H9 (cell line): ENCODE measurements at regions not wholly inside any gene's neighbourhood (a gene's known extent, or its start where the extent isn't known, plus 50 kb on each side); places are given as distances from the start of the nearest gene placed in this dataset.

ENCODE experiments used
- DNase-seq: peaks from one replicate; pipeline ENCODE4 v3.0.0-alpha.2; 2017
- H2AFZ ChIP-seq: one replicate; pipeline ENCODE4 v1.6.1; 2013; ENCODE audit warnings: mild to moderate bottlenecking, low read length, control low read depth, moderate library complexity
- H2AK5ac ChIP-seq: 2 replicates; pipeline ENCODE4 v1.6.1; 2013; ENCODE audit warnings: low read length, control low read depth, mixed read lengths; ENCODE audit not compliant: insufficient read length
- H2BK120ac ChIP-seq: one replicate; pipeline ENCODE4 v1.6.1; 2013; ENCODE audit warnings: low read depth, mild to moderate bottlenecking, low read length, control low read depth, inconsistent platforms; ENCODE audit not compliant: poor library complexity, severe bottlenecking
- H2BK12ac ChIP-seq: 2 replicates; pipeline ENCODE4 v1.6.1; 2013; ENCODE audit warnings: low read length, control low read depth, mixed read lengths, low read depth; ENCODE audit not compliant: insufficient read length
- H2BK15ac ChIP-seq: 2 replicates; pipeline ENCODE4 v1.6.1; 2013; ENCODE audit warnings: low read depth, low read length, control low read depth
- H2BK20ac ChIP-seq: one replicate; pipeline ENCODE4 v1.6.1; 2013; ENCODE audit warnings: low read depth, mild to moderate bottlenecking, low read length, control low read depth, inconsistent platforms; ENCODE audit not compliant: poor library complexity, severe bottlenecking
- H2BK5ac ChIP-seq: 2 replicates; pipeline ENCODE4 v1.6.1; 2013; ENCODE audit warnings: low read length, control low read depth, mixed read lengths; ENCODE audit not compliant: insufficient read length
- H3K14ac ChIP-seq: 2 replicates; pipeline ENCODE4 v1.6.1; 2013; ENCODE audit warnings: low read length, control low read depth; ENCODE audit not compliant: insufficient read depth
- H3K18ac ChIP-seq: 2 replicates; pipeline ENCODE4 v1.6.1; 2013; ENCODE audit warnings: low read depth, mild to moderate bottlenecking, mixed read lengths, low read length, control low read depth; ENCODE audit not compliant: insufficient read length
- H3K23ac ChIP-seq: 2 replicates; pipeline ENCODE4 v1.6.1; 2013; ENCODE audit warnings: low read length, control low read depth, mixed read lengths, low read depth; ENCODE audit not compliant: insufficient read length
- H3K23me2 ChIP-seq: 2 replicates; pipeline ENCODE4 v1.6.1; 2013; ENCODE audit warnings: low read depth, mild to moderate bottlenecking, mixed read lengths, low read length, control low read depth; ENCODE audit not compliant: insufficient read length, poor library complexity, severe bottlenecking
- H3K27ac ChIP-seq: 2 replicates; pipeline ENCODE4 v1.5.1; 2013; ENCODE audit warnings: low read length, control low read depth, mixed read lengths, low read depth; ENCODE audit not compliant: insufficient read length
- H3K27me3 ChIP-seq: 2 replicates; pipeline ENCODE4 v1.6.1; 2013; ENCODE audit warnings: low read length, control low read depth, inconsistent platforms; ENCODE audit not compliant: insufficient read depth
- H3K4ac ChIP-seq: 2 replicates; pipeline ENCODE4 v1.6.1; 2013; ENCODE audit warnings: low read depth, mild to moderate bottlenecking, control low read depth, inconsistent platforms, low read length, moderate library complexity
- H3K4me1 ChIP-seq: 2 replicates; pipeline ENCODE4 v1.6.1; 2013; ENCODE audit warnings: low read length, control low read depth, inconsistent platforms; ENCODE audit not compliant: insufficient read depth
- H3K4me2 ChIP-seq: 2 replicates; pipeline ENCODE4 v1.6.1; 2013; ENCODE audit warnings: low read length, control low read depth, mixed read lengths; ENCODE audit not compliant: insufficient read length, insufficient read depth
- H3K56ac ChIP-seq: 2 replicates; pipeline ENCODE4 v1.6.1; 2013; ENCODE audit warnings: low read depth, mild to moderate bottlenecking, mixed read lengths, low read length, control low read depth; ENCODE audit not compliant: insufficient read length
- H3K79me1 ChIP-seq: 2 replicates; pipeline ENCODE4 v1.6.1; 2013; ENCODE audit warnings: low read depth, mild to moderate bottlenecking, moderate library complexity, low read length, control low read depth, inconsistent platforms; ENCODE audit not compliant: insufficient read depth, poor library complexity, severe bottlenecking
- H3K79me2 ChIP-seq: 2 replicates; pipeline ENCODE4 v1.6.1; 2013; ENCODE audit warnings: low read length, control low read depth, inconsistent platforms; ENCODE audit not compliant: insufficient read depth
- H3K9ac ChIP-seq: 2 replicates; pipeline ENCODE4 v1.6.1; 2013; ENCODE audit warnings: low read length, control low read depth, mixed read lengths; ENCODE audit not compliant: insufficient read length; ENCODE audit errors: extremely low read depth
- H3K9me3 ChIP-seq: one replicate; pipeline ENCODE4 v1.6.1; 2013; ENCODE audit warnings: low read depth, low read length, inconsistent platforms; ENCODE audit not compliant: control insufficient read depth
- H3T11ph ChIP-seq: one replicate; pipeline ENCODE4 v1.6.1; 2013; ENCODE audit warnings: mild to moderate bottlenecking, low read length, control low read depth, inconsistent platforms
- H4K20me1 ChIP-seq: one replicate; pipeline ENCODE4 v1.6.1; 2013; ENCODE audit not compliant: control insufficient read depth, insufficient read length, insufficient read depth
- H4K5ac ChIP-seq: 2 replicates; pipeline ENCODE4 v1.6.1; 2013; ENCODE audit warnings: low read depth, mild to moderate bottlenecking, mixed read lengths, low read length, control low read depth; ENCODE audit not compliant: insufficient read length
- H4K8ac ChIP-seq: replicated peaks from 2 replicates; pipeline ENCODE4 v1.6.1; 2013; ENCODE audit warnings: low read length, control low read depth, mixed read lengths, low read depth; ENCODE audit not compliant: insufficient read length
- H4K91ac ChIP-seq: 2 replicates; pipeline ENCODE4 v1.6.1; 2013; ENCODE audit warnings: low read depth, mild to moderate bottlenecking, moderate library complexity, mixed read lengths, low read length, control low read depth; ENCODE audit not compliant: insufficient read length
- H3K27ac Mint-ChIP-seq, 3 experiments: 2 replicates in 2 of 3; 3 replicates in 1 of 3; pipeline ENCODE4 v1.8.0; 2020 to 2021; ENCODE audit warnings: mixed read lengths in 3 of 3, mild to moderate bottlenecking in 1 of 3, moderate library complexity in 1 of 3
- H3K27me3 Mint-ChIP-seq: 2 replicates; pipeline ENCODE4 v1.8.0; 2021; ENCODE audit warnings: low read depth, mild to moderate bottlenecking, moderate library complexity, mixed read lengths
- H3K36me3 Mint-ChIP-seq, 3 experiments: 2 replicates in 2 of 3; 3 replicates in 1 of 3; pipeline ENCODE4 v1.8.0; 2020 to 2021; ENCODE audit warnings: low read depth in 3 of 3, mixed read lengths in 3 of 3; ENCODE audit not compliant: insufficient read depth in 1 of 3
- H3K4me1 Mint-ChIP-seq, 2 experiments: 2 replicates each; pipeline ENCODE4 v1.8.0; 2020; ENCODE audit warnings: mixed read lengths in 2 of 2
- H3K4me3 Mint-ChIP-seq, 2 experiments: 2 replicates in 1 of 2; 3 replicates in 1 of 2; pipeline ENCODE4 v1.8.0; 2020 to 2021; ENCODE audit warnings: mild to moderate bottlenecking in 2 of 2, mixed read lengths in 2 of 2, moderate library complexity in 1 of 2
- H3K9me3 Mint-ChIP-seq, 2 experiments: 2 replicates in 1 of 2; 3 replicates in 1 of 2; pipeline ENCODE4 v1.8.0; 2020; ENCODE audit warnings: mild to moderate bottlenecking in 2 of 2, mixed read lengths in 2 of 2, moderate library complexity in 1 of 2
- WGBS: extraction: QIAGEN DNeasy Blood & Tissue Kit; methylation state at CpG from one replicate; pipeline ENCODE4 v1.1.7; 2013; ENCODE audit warnings: missing lambda C conversion rate, low lambda C conversion rate, mixed read lengths; ENCODE audit not compliant: insufficient read length; ENCODE audit errors: extremely low coverage; 5-methylcytosine and 5-hydroxymethylcytosine counted together
- TF ChIP-seq, protein P1 (sequence below): fragments of 200-600 bp; sonication (generic); conservative IDR thresholded peaks from 3 replicates; pipeline ENCODE4 v1.8.0; 2021; ENCODE audit warnings: antibody characterized with exemption, mild to moderate bottlenecking

DNA sequence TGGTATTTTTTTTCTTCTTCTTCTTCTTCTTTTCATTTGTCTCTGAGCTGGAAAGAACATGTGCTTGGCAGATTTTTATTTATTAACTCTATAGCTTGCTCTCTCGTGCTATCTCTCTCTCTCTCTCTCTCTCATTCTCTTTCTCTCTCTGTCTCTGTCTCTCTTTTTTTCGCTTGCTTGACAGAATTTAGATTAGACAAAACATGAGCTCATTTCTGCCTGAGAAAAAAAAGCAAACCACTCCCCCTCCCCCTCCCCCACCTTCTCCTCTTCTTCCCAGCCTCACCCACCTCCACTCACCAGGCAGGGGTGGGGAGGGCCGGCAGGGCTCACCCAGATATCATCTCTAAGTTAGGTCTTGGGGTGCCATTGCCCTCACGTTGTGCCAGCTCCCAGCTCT, 81.5 kb downstream of the PJA1 start:
- H2BK12ac ChIP-seq, result no peak overlapping the region
- H3K27me3 Mint-ChIP-seq, result peaks cover 27% of the 10 kb centered on the region
- H3K23me2 ChIP-seq, result no peaks in the 10 kb centered on the region
- no peak overlapping the region for H2BK15ac ChIP-seq
- no peak overlapping the region for H4K91ac ChIP-seq
- no peak overlapping the region for H2AFZ ChIP-seq
- H3K23ac ChIP-seq, result no peak overlapping the region
- H3K4me1 Mint-ChIP-seq, result peaks cover 0 to 31% of the 10 kb centered on the region in 2 experiments; a peak in 2 of 4 replicates
- TF ChIP-seq, protein P1, sequence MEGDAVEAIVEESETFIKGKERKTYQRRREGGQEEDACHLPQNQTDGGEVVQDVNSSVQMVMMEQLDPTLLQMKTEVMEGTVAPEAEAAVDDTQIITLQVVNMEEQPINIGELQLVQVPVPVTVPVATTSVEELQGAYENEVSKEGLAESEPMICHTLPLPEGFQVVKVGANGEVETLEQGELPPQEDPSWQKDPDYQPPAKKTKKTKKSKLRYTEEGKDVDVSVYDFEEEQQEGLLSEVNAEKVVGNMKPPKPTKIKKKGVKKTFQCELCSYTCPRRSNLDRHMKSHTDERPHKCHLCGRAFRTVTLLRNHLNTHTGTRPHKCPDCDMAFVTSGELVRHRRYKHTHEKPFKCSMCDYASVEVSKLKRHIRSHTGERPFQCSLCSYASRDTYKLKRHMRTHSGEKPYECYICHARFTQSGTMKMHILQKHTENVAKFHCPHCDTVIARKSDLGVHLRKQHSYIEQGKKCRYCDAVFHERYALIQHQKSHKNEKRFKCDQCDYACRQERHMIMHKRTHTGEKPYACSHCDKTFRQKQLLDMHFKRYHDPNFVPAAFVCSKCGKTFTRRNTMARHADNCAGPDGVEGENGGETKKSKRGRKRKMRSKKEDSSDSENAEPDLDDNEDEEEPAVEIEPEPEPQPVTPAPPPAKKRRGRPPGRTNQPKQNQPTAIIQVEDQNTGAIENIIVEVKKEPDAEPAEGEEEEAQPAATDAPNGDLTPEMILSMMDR, result no peak
- no peak overlapping the region for H3K18ac ChIP-seq
- no peaks in the 10 kb centered on the region for H3K9me3 ChIP-seq
- DNase-seq, result no peak
- no peak overlapping the region for H3T11ph ChIP-seq
- H2BK20ac ChIP-seq, result no peak overlapping the region
- H3K36me3 Mint-ChIP-seq, result peaks cover 0 to 4% (median 0%) of the 10 kb centered on the region in 3 experiments; a peak in 3 of 7 replicates
- H3K4me2 ChIP-seq, result no peak overlapping the region
- H2BK120ac ChIP-seq, result no peak overlapping the region
- H2BK5ac ChIP-seq, result no peak overlapping the region
- H3K4me1 ChIP-seq, result no peaks in the 10 kb centered on the region
- no peak overlapping the region for H3K4me3 Mint-ChIP-seq
- H4K8ac ChIP-seq, result no peak overlapping the region
- no peaks in the 10 kb centered on the region for H3K79me1 ChIP-seq
- peaks cover 56 to 87% of the 10 kb centered on the region in 2 experiments for H3K9me3 Mint-ChIP-seq
- H3K27ac ChIP-seq, result no peak overlapping the region
- no peak overlapping the region for H3K14ac ChIP-seq
- peak overlapping the region in 1 of 3 experiments; percentile 22; a peak in 1 of 7 replicates for H3K27ac Mint-ChIP-seq
- H3K27me3 ChIP-seq, result no peaks in the 10 kb centered on the region
- no peaks in the 10 kb centered on the region for H3K79me2 ChIP-seq
- no peak overlapping the region for H3K4ac ChIP-seq
- H2AK5ac ChIP-seq, result no peak overlapping the region
- H4K5ac ChIP-seq, result no peak overlapping the region
- H3K56ac ChIP-seq, result no peak overlapping the region
- no CpG with 5 or more reads among the region's 4 CpGs for WGBS
- H4K20me1 ChIP-seq, result no peaks in the 10 kb centered on the region
- no peak overlapping the region for H3K9ac ChIP-seq
